22Rv1 (cell line): ENCODE measurements at regions not wholly inside any gene's neighbourhood (a gene's known extent, or its start where the extent isn't known, plus 50 kb on each side); places are given as distances from the start of the nearest gene placed in this dataset.

Experiments
- ZFX ChIP-seq: fragments of 450-650 bp; IDR thresholded peaks from 2 replicates; pipeline ENCODE4 v1.6.1; 2017; ENCODE audit warnings: antibody characterized with exemption, borderline replicate concordance
- TF ChIP-seq, protein P1 (sequence below): fragments of 450-650 bp; IDR thresholded peaks from 2 replicates; pipeline ENCODE4 v1.5.1; 2017; ENCODE audit warnings: mild to moderate bottlenecking

DNA sequence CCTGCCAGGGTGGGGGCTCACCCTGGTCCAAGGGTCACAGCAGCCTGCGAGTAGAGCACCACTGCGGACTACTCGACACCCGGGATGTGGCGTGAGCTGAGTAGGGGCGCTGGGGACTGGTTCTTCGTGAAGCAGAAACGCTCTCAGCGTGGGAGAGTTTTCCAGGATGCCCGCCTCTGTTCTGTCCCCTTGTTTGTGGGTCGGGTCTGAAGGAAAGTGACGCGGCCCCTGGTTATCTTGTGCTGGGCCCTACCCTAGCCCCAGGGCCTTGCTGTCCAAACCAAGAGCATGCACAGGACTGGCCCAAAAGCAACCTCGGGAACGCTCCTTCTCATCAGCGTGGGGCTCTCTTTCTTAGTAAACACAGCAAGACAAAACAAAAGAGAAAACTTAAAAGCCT, 303.3 kb downstream of the IRF8 start:
- TF ChIP-seq, protein P1, sequence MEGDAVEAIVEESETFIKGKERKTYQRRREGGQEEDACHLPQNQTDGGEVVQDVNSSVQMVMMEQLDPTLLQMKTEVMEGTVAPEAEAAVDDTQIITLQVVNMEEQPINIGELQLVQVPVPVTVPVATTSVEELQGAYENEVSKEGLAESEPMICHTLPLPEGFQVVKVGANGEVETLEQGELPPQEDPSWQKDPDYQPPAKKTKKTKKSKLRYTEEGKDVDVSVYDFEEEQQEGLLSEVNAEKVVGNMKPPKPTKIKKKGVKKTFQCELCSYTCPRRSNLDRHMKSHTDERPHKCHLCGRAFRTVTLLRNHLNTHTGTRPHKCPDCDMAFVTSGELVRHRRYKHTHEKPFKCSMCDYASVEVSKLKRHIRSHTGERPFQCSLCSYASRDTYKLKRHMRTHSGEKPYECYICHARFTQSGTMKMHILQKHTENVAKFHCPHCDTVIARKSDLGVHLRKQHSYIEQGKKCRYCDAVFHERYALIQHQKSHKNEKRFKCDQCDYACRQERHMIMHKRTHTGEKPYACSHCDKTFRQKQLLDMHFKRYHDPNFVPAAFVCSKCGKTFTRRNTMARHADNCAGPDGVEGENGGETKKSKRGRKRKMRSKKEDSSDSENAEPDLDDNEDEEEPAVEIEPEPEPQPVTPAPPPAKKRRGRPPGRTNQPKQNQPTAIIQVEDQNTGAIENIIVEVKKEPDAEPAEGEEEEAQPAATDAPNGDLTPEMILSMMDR, result no peak
- no peak for TF ChIP-seq ZFX
